HG03460 (cell line): ENCODE measurements at regions not wholly inside any gene's neighbourhood (a gene's known extent, or its start where the extent isn't known, plus 50 kb on each side); places are given as distances from the start of the nearest gene placed in this dataset.
"Not testable (repeated sequence)": the region's sequence is repeated elsewhere in the genome, so short reads cannot be mapped to it uniquely, and the experiment has no call there.

ENCODE experiments used
- ATAC-seq: cut with Tn5 transposase; IDR thresholded peaks from one replicate; pipeline ENCODE4 v1.9.1; 2021; ENCODE audit not compliant: unreplicated experiment

- no peak for ATAC-seq
Measured at GRCh38 chr3:4140921-4141320, 162.2 kb upstream of the SETMAR start.

- ATAC-seq, result no peak
Measured at GRCh38 chr3:4147556-4148118, 155.5 kb upstream of the SETMAR start.

GRCh38 chr3:4149296-4149695, 153.9 kb upstream of the SETMAR start:
- no peak for ATAC-seq

- no peak for ATAC-seq
Measured at GRCh38 chr3:4150816-4151215, 152.4 kb upstream of the SETMAR start.

- no peak for ATAC-seq
Measured at GRCh38 chr3:4151859-4152258, 151.3 kb upstream of the SETMAR start.

- no peak for ATAC-seq
Measured at GRCh38 chr3:4153771-4154170, 149.4 kb upstream of the SETMAR start.

GRCh38 chr3:4158329-4158728, 144.8 kb upstream of the SETMAR start:
- no peak for ATAC-seq

- ATAC-seq, result no peak
Measured at GRCh38 chr3:4162096-4162495, 141.1 kb upstream of the SETMAR start.

GRCh38 chr3:4163011-4163410, 140.2 kb upstream of the SETMAR start:
- ATAC-seq, result no peak

GRCh38 chr3:4166540-4166939, 136.6 kb upstream of the SETMAR start:
- ATAC-seq, result no peak

- ATAC-seq, result not testable (repeated sequence)
Measured at GRCh38 chr3:4167230-4167629, 135.9 kb upstream of the SETMAR start.

- ATAC-seq, result no peak
Measured at GRCh38 chr3:4174791-4175190, 128.4 kb upstream of the SETMAR start.

- ATAC-seq, result no peak
Measured at GRCh38 chr3:4191971-4192370, 111.2 kb upstream of the SETMAR start.

GRCh38 chr3:4195006-4195405, 108.2 kb upstream of the SETMAR start:
- no peak for ATAC-seq

GRCh38 chr3:4196506-4197147, 106.5 kb upstream of the SETMAR start:
- ATAC-seq, result no peak

GRCh38 chr3:4197670-4198069, 105.5 kb upstream of the SETMAR start:
- no peak for ATAC-seq

GRCh38 chr3:4198491-4198890, 104.7 kb upstream of the SETMAR start:
- ATAC-seq, result no peak

- ATAC-seq, result not testable (repeated sequence)
Measured at GRCh38 chr3:4204776-4205175, 98.4 kb upstream of the SETMAR start.

GRCh38 chr3:4207672-4208071, 95.5 kb upstream of the SETMAR start:
- no peak for ATAC-seq

GRCh38 chr3:4208556-4208955, 94.6 kb upstream of the SETMAR start:
- no peak for ATAC-seq

- ATAC-seq, result no peak
Measured at GRCh38 chr3:4211610-4212009, 91.6 kb upstream of the SETMAR start.

GRCh38 chr3:4213420-4213819, 89.7 kb upstream of the SETMAR start:
- not testable (repeated sequence) for ATAC-seq

- ATAC-seq, result not testable (repeated sequence)
Measured at GRCh38 chr3:4216974-4217373, 86.2 kb upstream of the SETMAR start.
